22Rv1 (cell line): ENCODE measurements at regions not wholly inside any gene's neighbourhood (a gene's known extent, or its start where the extent isn't known, plus 50 kb on each side); places are given as distances from the start of the nearest gene placed in this dataset.
"Not testable (repeated sequence)": the region's sequence is repeated elsewhere in the genome, so short reads cannot be mapped to it uniquely, and the experiment has no call there.

ENCODE experiments used
- H3K27ac ChIP-seq: fragments of 450-650 bp; 2 replicates; pipeline ENCODE4 v1.5.1; 2017
- CTCF ChIP-seq: fragments of 450-650 bp; IDR thresholded peaks from 2 replicates; pipeline ENCODE4 v1.5.1; 2017; ENCODE audit warnings: mild to moderate bottlenecking
- ZFX ChIP-seq: fragments of 450-650 bp; IDR thresholded peaks from 2 replicates; pipeline ENCODE4 v1.6.1; 2017; ENCODE audit warnings: antibody characterized with exemption, borderline replicate concordance

GRCh38 chr16:61005952-61006351 lies 1030.3 kb downstream of the CDH8 start:
- TF ChIP-seq CTCF (no peak), ZFX (no peak)
- no peak overlapping the region for H3K27ac ChIP-seq

- no peak for TF ChIP-seq ZFX
- no peak for TF ChIP-seq CTCF
Observed at GRCh38 chr16:61002479-61003204, 1033.6 kb downstream of the CDH8 start.

GRCh38 chr16:60991886-60992285 lies 1044.4 kb downstream of the CDH8 start:
- TF ChIP-seq ZFX (no peak), CTCF (peak; percentile 36)
- H3K27ac ChIP-seq, result no peak overlapping the region

More at GRCh38 chr16:61002479-61003204, 1033.6 kb downstream of the CDH8 start:
- H3K27ac ChIP-seq, result no peak overlapping the region

- TF ChIP-seq CTCF (no peak), ZFX (no peak)
- H3K27ac ChIP-seq, result no peak overlapping the region
Observed at GRCh38 chr16:60989592-60989991, 1046.6 kb downstream of the CDH8 start.

GRCh38 chr16:60979119-60979518 lies 1057.1 kb downstream of the CDH8 start:
- TF ChIP-seq ZFX (no peak), CTCF (no peak)
- H3K27ac ChIP-seq, result no peak overlapping the region

GRCh38 chr16:60949800-60950199 lies 1086.4 kb downstream of the CDH8 start:
- TF ChIP-seq ZFX (no peak), CTCF (no peak)
- no peak overlapping the region for H3K27ac ChIP-seq

- H3K27ac ChIP-seq, result no peak overlapping the region
- TF ChIP-seq CTCF (no peak), ZFX (no peak)
Observed at GRCh38 chr16:60945225-60945624, 1091.0 kb downstream of the CDH8 start.

GRCh38 chr16:60936189-60936588 lies 1100.0 kb downstream of the CDH8 start:
- H3K27ac ChIP-seq, result not testable (repeated sequence)
